Suprapubic skin (tissue), 4 donors: ENCODE measurements at regions not wholly inside any gene's neighbourhood (a gene's known extent, or its start where the extent isn't known, plus 50 kb on each side); places are given as distances from the start of the nearest gene placed in this dataset.

Experiments
- CTCF ChIP-seq, 2 donors: fragments of 200-600 bp in 1 of 2; fragments of 450-650 bp in 1 of 2; sonication (generic) in 1 of 2; IDR thresholded peaks; one replicate each; pipeline ENCODE4 v1.5.1; 2016 to 2019; ENCODE audit warnings: antibody characterized with exemption in 2 of 2, mild to moderate bottlenecking in 1 of 2, moderate library complexity in 1 of 2
- POLR2A ChIP-seq, 2 donors: fragments of 450-650 bp; IDR thresholded peaks; one replicate each; pipeline ENCODE4 v1.6.1; 2017; ENCODE audit warnings: antibody characterized with exemption in 2 of 2, mild to moderate bottlenecking in 2 of 2, moderate library complexity in 2 of 2
- POLR2AphosphoS5 ChIP-seq, 3 donors: sonication (generic); formaldehyde crosslinking; IDR thresholded peaks; one replicate each; pipeline ENCODE4 v1.6.1; 2017; ENCODE audit warnings: antibody characterized with exemption in 3 of 3

DNA sequence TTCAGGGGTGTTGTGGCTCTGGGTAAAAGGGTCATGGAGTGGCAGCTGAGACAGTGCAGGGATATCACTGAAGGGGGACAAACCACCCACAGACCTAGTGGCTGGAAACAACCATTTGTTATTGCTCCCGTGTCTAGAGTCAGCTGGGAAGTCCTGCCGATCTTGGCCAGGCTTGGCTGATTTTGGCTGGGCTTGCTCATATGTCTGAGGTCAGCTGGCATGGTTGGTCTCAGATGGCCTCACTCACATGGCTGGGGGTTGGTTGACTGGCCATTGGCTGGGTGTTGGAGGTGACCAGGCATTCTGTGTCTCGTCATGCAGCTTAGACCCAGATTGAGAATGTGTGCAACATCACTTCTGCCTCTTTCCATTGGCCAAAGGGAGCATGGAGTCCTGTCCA is 203.8 kb upstream of the POU3F1 start:
- no peak for TF ChIP-seq POLR2A (IDR thresholded peaks at IDR 0.05)
- no peak for TF ChIP-seq CTCF (IDR thresholded peaks at IDR 0.05)
- TF ChIP-seq POLR2AphosphoS5 (IDR thresholded peaks at IDR 0.05): no peak
